ENCODE measurements at regions not wholly inside any gene's neighbourhood (a gene's known extent, or its start where the extent isn't known, plus 50 kb on each side); places are given as distances from the start of the nearest gene placed in this dataset.

DNA sequence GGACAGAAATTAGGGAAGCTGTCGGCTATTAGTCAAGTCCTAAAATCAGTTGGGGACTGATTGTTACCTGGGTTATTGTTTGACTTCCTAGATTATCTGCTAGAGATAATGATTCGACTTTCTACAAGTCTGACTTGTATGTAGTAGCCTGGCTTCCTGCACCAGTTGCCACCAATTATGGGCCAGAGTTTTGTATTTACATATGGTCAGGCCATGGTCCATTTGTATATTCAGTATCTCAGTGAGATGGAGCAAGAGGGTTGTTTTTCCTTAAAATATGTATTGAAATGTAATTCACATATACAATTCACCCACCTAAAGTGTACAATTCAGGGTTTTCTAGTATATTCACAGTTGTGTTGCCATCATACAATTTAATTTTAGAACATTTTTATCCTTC lies 130.6 kb upstream of the PHACTR3 start:
- TF ChIP-seq CTCF (conservative IDR thresholded peaks at IDR 0.05; ENCODE audit: low read length) (no peak), EZH2phosphoT487 (IDR thresholded peaks at IDR 0.05; ENCODE audit: borderline replicate concordance, low read depth, low read length) (no peak)

Data from OCI-LY7 (cell line).